ENCODE measurements at regions not wholly inside any gene's neighbourhood (a gene's known extent, or its start where the extent isn't known, plus 50 kb on each side); places are given as distances from the start of the nearest gene placed in this dataset.

GRCh38 chr2:164069540-164069939 is 333.7 kb upstream of the FIGN start:
- Histone ChIP-seq H3K9me3 (ENCODE audit: control insufficient read depth, insufficient read depth, low read length) (no peaks in the 10 kb centered on the region), H3K79me1 (ENCODE audit: low read depth in 1 of 2, low read length in 2 of 2) (no peaks in the 10 kb centered on the region), H3K9me1 (ENCODE audit: insufficient read depth, low read length) (no peaks in the 10 kb centered on the region), H3K4ac (ENCODE audit: low read depth, low read length) (no peak overlapping the region), H2BK120ac (ENCODE audit: low read depth, low read length) (no peak overlapping the region), H3K4me1 (ENCODE audit: control insufficient read depth, insufficient read depth, low read length) (no peaks in the 10 kb centered on the region), H3K18ac (ENCODE audit: low read depth, low read length) (no peak overlapping the region), H3K56ac (ENCODE audit: extremely low read depth, insufficient read depth, low read length) (no peak overlapping the region), H3K4me2 (ENCODE audit: low read depth, low read length) (no peak overlapping the region), H3K27me3 (ENCODE audit: control insufficient read depth, insufficient read depth, low read length) (no peaks in the 10 kb centered on the region), H4K8ac (ENCODE audit: low read depth in 2 of 2, low read length in 2 of 2) (no peak overlapping the region), H3K36me3 (ENCODE audit: control insufficient read depth, insufficient read depth, low read length) (no peaks in the 10 kb centered on the region), H2AFZ (replicated peaks; ENCODE audit: low read length, poor library complexity) (no peak overlapping the region), H4K91ac (ENCODE audit: insufficient read depth, low read depth, low read length) (no peak overlapping the region), H2AK5ac (ENCODE audit: low read depth, low read length) (no peak overlapping the region), H3K14ac (replicated peaks; ENCODE audit: low read depth, low read length) (no peak overlapping the region), H3K4me3 (ENCODE audit: insufficient read depth, low read depth, low read length) (no peak overlapping the region), H4K20me1 (ENCODE audit: insufficient read depth, low read length) (no peaks in the 10 kb centered on the region), H2AK9ac (replicated peaks; ENCODE audit: low read depth, low read length, poor library complexity) (no peak overlapping the region), H2BK5ac (ENCODE audit: low read depth, low read length, poor library complexity, severe bottlenecking) (no peak overlapping the region), H2BK20ac (ENCODE audit: low read depth, low read length) (no peak overlapping the region), H3K23ac (ENCODE audit: low read depth, low read length) (no peak overlapping the region), H4K5ac (ENCODE audit: low read depth, low read length) (no peak overlapping the region), H3K9ac (ENCODE audit: low read depth, low read length) (no peak overlapping the region), H2BK15ac (ENCODE audit: low read depth, low read length) (no peak overlapping the region), H3K27ac (ENCODE audit: insufficient read depth, low read length) (no peak overlapping the region)
- ChIA-PET CTCF (interaction anchor here (0.6 to 1.6 kb wide), 4 partner anchors 8 to 36 kb away, joined by 3 to 6 read pairs (median 4); no protein-coding TSS in a partner anchor), POLR2A (ENCODE audit: unreplicated experiment) (no interaction called here)
- intact Hi-C loops (cut with micrococcal nuclease) (no loop called here), dilution Hi-C loops (cut with HindIII; ENCODE audit: low sequenced_read_pairs, unreplicated experiment) (no loop called here), in situ Hi-C loops (cut with MboI; ENCODE audit: low sequenced_read_pairs) (no loop called here)
- no TSS peak for BruUV-seq (replicated peaks)
- peak; percentile 32; the same call in 1 of the 2 replicates for TF ChIP-seq CEBPB (IDR thresholded peaks at IDR 0.05; ENCODE audit: low read depth, low read length)
- TF ChIP-seq MXI1 (IDR thresholded peaks at IDR 0.05; ENCODE audit: borderline replicate concordance, low read depth, low read length): no peak
- no CpG with 5 or more reads among the region's 1 CpG for WGBS, 2 experiments (ENCODE audit: extremely low coverage in 2 of 2, insufficient read length in 1 of 2)
- DNase-seq (no peak), ATAC-seq (ENCODE audit: low read depth) (no peak)

Data from IMR-90 (cell line).